MCF 10A (cell line): ENCODE measurements at regions not wholly inside any gene's neighbourhood (a gene's known extent, or its start where the extent isn't known, plus 50 kb on each side); places are given as distances from the start of the nearest gene placed in this dataset.
A peak's percentile ranks its signal among the peaks of the same experiment; 100 is the strongest.

ENCODE experiments used
- BruUV-seq: library from RNA; stranded (reverse); fragments of 400-500 nt; replicated peaks from 2 replicates; lab custom pipeline; 2021; lab: Mats Ljungman, UMichigan
- CTCF ChIA-PET: fragments of 300-600 bp; sonication (Branson Sonifier 250); formaldehyde crosslinking; extraction: SDS; loops from one replicate; lab custom pipeline; 2021; ENCODE audit warnings: antibody characterized with exemption, inconsistent platforms; lab: Yijun Ruan, JAX
- POLR2A ChIA-PET: fragments of 300-600, 350-650 bp; sonication (Branson Sonifier 250); formaldehyde crosslinking; extraction: SDS; loops from one replicate; lab custom pipeline; 2020; ENCODE audit warnings: antibody characterized with exemption, inconsistent platforms; lab: Yijun Ruan, JAX
- DNase-seq: peaks from one replicate; pipeline ENCODE4 v3.0.0-alpha.2; 2018; ENCODE audit not compliant: unreplicated experiment
- H3K27ac Mint-ChIP-seq: one replicate; pipeline ENCODE4 v1.8.0; 2022; ENCODE audit warnings: mild to moderate bottlenecking, low read depth, mixed read lengths; ENCODE audit not compliant: unreplicated experiment
- H3K27me3 Mint-ChIP-seq: one replicate; pipeline ENCODE4 v1.8.0; 2022; ENCODE audit warnings: mixed read lengths; ENCODE audit not compliant: insufficient read depth, unreplicated experiment
- H3K36me3 Mint-ChIP-seq: one replicate; pipeline ENCODE4 v1.8.0; 2022; ENCODE audit warnings: mild to moderate bottlenecking, moderate library complexity, mixed read lengths; ENCODE audit not compliant: insufficient read depth, unreplicated experiment
- H3K4me1 Mint-ChIP-seq: one replicate; pipeline ENCODE4 v1.8.0; 2022; ENCODE audit warnings: mixed read lengths; ENCODE audit not compliant: insufficient read depth, unreplicated experiment
- H3K4me3 Mint-ChIP-seq: one replicate; pipeline ENCODE4 v1.8.0; 2022; ENCODE audit warnings: mild to moderate bottlenecking, moderate library complexity, mixed read lengths; ENCODE audit not compliant: unreplicated experiment
- H3K9me3 Mint-ChIP-seq: one replicate; pipeline ENCODE4 v1.8.0; 2022; ENCODE audit warnings: mixed read lengths; ENCODE audit not compliant: unreplicated experiment
- intact Hi-C: fragments of 100-400 bp; cut with micrococcal nuclease; formaldehyde crosslinking; loops from 2 replicates; pipeline ENCODE4 v1.14.1; 2022
- TF ChIP-seq, protein P1 (sequence below): fragments of 200-600 bp; IDR thresholded peaks from one replicate; pipeline ENCODE4 v1.8.0; 2022; ENCODE audit warnings: antibody characterized with exemption, mild to moderate bottlenecking; ENCODE audit not compliant: unreplicated experiment

DNA sequence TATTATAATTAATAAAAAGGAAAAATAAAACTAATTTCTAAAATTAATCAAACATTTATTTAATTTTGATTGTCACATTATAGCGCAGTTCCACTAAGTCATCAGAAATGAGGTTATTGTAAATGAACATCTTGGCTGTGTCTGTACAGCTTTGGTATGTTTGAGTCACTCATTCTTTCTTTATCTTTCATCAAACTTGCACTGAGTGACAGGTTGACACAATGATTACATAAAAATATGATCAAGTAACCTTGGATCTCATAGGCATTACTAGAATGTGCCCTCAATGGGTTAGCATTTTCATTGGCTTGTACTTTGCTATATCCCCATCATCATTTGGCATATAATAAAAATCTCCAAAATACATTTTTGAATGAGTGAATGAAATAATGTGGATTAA lies 1353.2 kb upstream of the ADGRL2 start:
- Mint-ChIP-seq H3K4me3 (no peak overlapping the region), H3K9me3 (no peaks in the 10 kb centered on the region), H3K4me1 (peaks cover 11% of the 10 kb centered on the region), H3K27ac (no peak overlapping the region), H3K36me3 (no peaks in the 10 kb centered on the region), H3K27me3 (no peaks in the 10 kb centered on the region)
- TF ChIP-seq, protein P1, sequence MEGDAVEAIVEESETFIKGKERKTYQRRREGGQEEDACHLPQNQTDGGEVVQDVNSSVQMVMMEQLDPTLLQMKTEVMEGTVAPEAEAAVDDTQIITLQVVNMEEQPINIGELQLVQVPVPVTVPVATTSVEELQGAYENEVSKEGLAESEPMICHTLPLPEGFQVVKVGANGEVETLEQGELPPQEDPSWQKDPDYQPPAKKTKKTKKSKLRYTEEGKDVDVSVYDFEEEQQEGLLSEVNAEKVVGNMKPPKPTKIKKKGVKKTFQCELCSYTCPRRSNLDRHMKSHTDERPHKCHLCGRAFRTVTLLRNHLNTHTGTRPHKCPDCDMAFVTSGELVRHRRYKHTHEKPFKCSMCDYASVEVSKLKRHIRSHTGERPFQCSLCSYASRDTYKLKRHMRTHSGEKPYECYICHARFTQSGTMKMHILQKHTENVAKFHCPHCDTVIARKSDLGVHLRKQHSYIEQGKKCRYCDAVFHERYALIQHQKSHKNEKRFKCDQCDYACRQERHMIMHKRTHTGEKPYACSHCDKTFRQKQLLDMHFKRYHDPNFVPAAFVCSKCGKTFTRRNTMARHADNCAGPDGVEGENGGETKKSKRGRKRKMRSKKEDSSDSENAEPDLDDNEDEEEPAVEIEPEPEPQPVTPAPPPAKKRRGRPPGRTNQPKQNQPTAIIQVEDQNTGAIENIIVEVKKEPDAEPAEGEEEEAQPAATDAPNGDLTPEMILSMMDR = no peak
- BruUV-seq = no TSS peak
- intact Hi-C loops = no loop called here
- ChIA-PET POLR2A (interaction anchor here (1.2 kb wide), 1 partner anchor 21 kb away, joined by 4 read pairs; no protein-coding TSS in a partner anchor), CTCF (no interaction called here)
- no peak for DNase-seq

- Mint-ChIP-seq H3K9me3 (no peaks in the 10 kb centered on the region), H3K27me3 (no peaks in the 10 kb centered on the region), H3K4me3 (no peak overlapping the region), H3K4me1 (peaks cover 11% of the 10 kb centered on the region), H3K36me3 (no peaks in the 10 kb centered on the region), H3K27ac (peak overlapping the region; percentile 61)
- ChIA-PET POLR2A (no interaction called here), CTCF (no interaction called here)
- no TSS peak for BruUV-seq
- TF ChIP-seq, protein P1 = no peak
- intact Hi-C loops = no loop called here
- peak; percentile 53 for DNase-seq
Measured at GRCh38 chr1:80445033-80445432, 1355.7 kb upstream of the ADGRL2 start.

DNA sequence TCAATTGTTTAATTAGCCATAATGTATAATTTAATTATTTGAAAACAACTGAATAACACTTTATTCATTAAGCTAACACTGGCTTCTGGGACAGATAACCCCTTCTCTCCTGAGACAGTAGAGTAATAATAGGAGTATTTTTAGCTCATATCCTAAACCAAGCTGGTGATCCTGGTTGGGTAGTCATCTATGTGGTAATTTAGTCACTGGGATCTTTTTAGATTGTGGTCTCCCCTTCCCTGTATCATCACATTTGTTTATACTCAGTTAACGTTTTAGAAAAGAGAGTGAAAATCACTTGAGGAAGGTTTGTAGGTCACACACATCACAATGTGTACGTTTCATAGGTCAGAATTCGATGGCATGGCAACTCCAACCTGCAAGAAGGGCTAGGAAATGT lies 1356.6 kb upstream of the ADGRL2 start:
- BruUV-seq = no TSS peak
- POLR2A ChIA-PET = interaction anchor here (0.6 kb wide), 1 partner anchor 13 kb away, joined by 3 read pairs; no protein-coding TSS in a partner anchor
- TF ChIP-seq, protein P1 = no peak

DNA sequence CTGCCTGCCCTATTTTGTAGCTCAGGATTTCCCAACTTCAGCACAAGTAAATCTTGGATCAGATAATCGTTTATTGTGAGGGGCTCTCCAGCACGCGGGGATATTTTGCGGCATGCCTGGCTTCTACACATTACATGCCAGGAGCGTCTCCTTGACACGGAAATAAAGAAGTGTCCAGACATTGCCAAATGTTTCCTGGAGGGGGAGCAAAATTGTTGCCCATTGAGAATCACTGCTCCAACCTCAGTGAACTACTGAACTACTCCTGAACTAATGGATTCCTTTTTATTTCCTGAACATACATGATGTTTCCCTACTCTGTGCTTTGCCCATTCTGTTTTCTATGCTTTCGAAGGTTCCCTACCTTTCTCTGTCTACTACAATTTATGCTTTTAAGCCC lies 1359.1 kb upstream of the ADGRL2 start:
- ChIA-PET POLR2A (interaction anchor here (0.7 kb wide), 1 partner anchor 38 kb away, joined by 3 read pairs; no protein-coding TSS in a partner anchor), CTCF (interaction anchor here (0.6 kb wide), 1 partner anchor 94 kb away, joined by 4 read pairs; no protein-coding TSS in a partner anchor)
- no peaks in the 10 kb centered on the region for H3K27me3 Mint-ChIP-seq
- no peak overlapping the region for H3K27ac Mint-ChIP-seq
- DNase-seq = peak; percentile 34
- no peak overlapping the region for H3K4me3 Mint-ChIP-seq
- H3K9me3 Mint-ChIP-seq = no peaks in the 10 kb centered on the region
- no peaks in the 10 kb centered on the region for H3K36me3 Mint-ChIP-seq
- intact Hi-C loops = no loop called here
- TF ChIP-seq, protein P1 = no peak
- H3K4me1 Mint-ChIP-seq = peaks cover 11% of the 10 kb centered on the region
- BruUV-seq = no TSS peak

More for the DNA sequence above, 1356.6 kb upstream of the ADGRL2 start:
- no peak overlapping the region for H3K4me3 Mint-ChIP-seq
- no peak for DNase-seq
- H3K27me3 Mint-ChIP-seq = no peaks in the 10 kb centered on the region
- intact Hi-C loops = no loop called here
- CTCF ChIA-PET = interaction anchor here (0.6 kb wide), 1 partner anchor 56 kb away, joined by 3 read pairs; no protein-coding TSS in a partner anchor
- H3K27ac Mint-ChIP-seq = peak overlapping the region; percentile 61
- peaks cover 11% of the 10 kb centered on the region for H3K4me1 Mint-ChIP-seq
- no peaks in the 10 kb centered on the region for H3K36me3 Mint-ChIP-seq
- H3K9me3 Mint-ChIP-seq = no peaks in the 10 kb centered on the region
